ENCODE measurements at regions not wholly inside any gene's neighbourhood (a gene's known extent, or its start where the extent isn't known, plus 50 kb on each side); places are given as distances from the start of the nearest gene placed in this dataset.
A peak's percentile ranks its signal among the peaks of the same experiment; 100 is the strongest.

DNA sequence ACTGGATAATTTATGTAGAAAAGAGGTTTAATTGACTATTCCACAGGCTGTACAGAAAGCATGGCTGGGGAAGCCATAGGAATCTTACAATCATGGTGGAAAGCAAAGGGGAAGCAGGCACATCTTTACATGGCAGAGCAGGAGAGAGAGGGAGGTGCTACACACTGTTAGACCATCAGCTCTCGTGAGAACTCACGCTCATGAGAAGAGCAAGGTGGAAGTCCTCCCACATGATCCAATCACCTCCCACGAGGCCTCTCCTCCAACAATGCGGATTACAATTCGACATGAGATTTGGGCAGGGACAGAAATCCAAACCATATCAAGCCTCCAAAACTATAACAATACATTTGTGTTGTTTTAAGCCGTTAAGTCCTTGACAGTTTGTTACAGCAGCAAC is 257.1 kb upstream of the KCNG1 start:
- no peak overlapping the region for H2BK15ac ChIP-seq (replicated peaks; ENCODE audit: low read depth)
- H3K79me1 ChIP-seq (ENCODE audit: low read length): no peaks in the 10 kb centered on the region
- peaks cover 9% of the 10 kb centered on the region for H3K4me1 ChIP-seq (ENCODE audit: control insufficient read depth, low read depth, low read length)
- WGBS (ENCODE audit: extremely low coverage, insufficient coverage, low lambda C conversion rate): no CpG with 5 or more reads among the region's 6 CpGs
- H4K5ac ChIP-seq (ENCODE audit: low read length): no peak overlapping the region
- no peak overlapping the region for H3K18ac ChIP-seq (ENCODE audit: low read length)
- no peak overlapping the region for H3K4me2 ChIP-seq (ENCODE audit: low read length)
- H2BK5ac ChIP-seq (ENCODE audit: low read length): no peak overlapping the region
- H3K4me3 ChIP-seq (ENCODE audit: low read length): no peak overlapping the region
- no peak overlapping the region for H3K56ac ChIP-seq (ENCODE audit: low read length)
- no peak overlapping the region for H2BK120ac ChIP-seq (ENCODE audit: low read depth, low read length)
- no peak overlapping the region for H3K9ac ChIP-seq (ENCODE audit: low read length)
- H3K27ac ChIP-seq (ENCODE audit: low read depth, low read length): no peak overlapping the region
- no peak for DNase-seq
- no peaks in the 10 kb centered on the region for H3K79me2 ChIP-seq (ENCODE audit: control insufficient read depth, insufficient read depth, low read length)
- no peak overlapping the region for H3K4ac ChIP-seq (ENCODE audit: low read depth, low read length)
- no peak overlapping the region for H2AK5ac ChIP-seq (ENCODE audit: low read length)
- no peaks in the 10 kb centered on the region for H3K36me3 ChIP-seq (ENCODE audit: control insufficient read depth, insufficient read depth, low read length)
- H4K8ac ChIP-seq (ENCODE audit: low read depth, low read length): no peak overlapping the region
- no peak overlapping the region for H3K23ac ChIP-seq (ENCODE audit: low read length)
- no peaks in the 10 kb centered on the region for H3K27me3 ChIP-seq (ENCODE audit: insufficient read depth, low read length, poor library complexity)

DNA sequence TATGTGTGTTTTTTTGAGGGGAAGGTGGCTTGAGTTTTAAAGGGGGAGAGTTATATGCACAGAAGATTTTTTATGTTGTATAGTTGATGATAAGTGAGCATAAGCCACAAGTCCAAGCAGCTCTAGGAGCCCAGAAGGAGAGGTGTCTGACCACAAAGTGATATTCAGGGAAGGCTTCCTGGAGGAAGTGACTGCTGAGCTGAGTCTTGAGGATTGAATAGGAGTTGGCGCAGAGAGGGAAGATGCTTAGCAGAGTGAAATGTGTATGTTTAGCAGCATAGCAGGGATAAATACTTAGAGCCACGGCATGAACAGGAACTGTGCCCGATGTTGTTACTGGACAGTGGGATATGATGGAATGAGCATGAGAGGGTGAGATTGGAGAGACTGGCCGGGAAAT is 255.1 kb upstream of the KCNG1 start:
- Histone ChIP-seq H2BK15ac (replicated peaks; ENCODE audit: low read depth) (no peak overlapping the region), H3K4me2 (ENCODE audit: low read length) (no peak overlapping the region), H2BK120ac (ENCODE audit: low read depth, low read length) (no peak overlapping the region), H3K36me3 (ENCODE audit: control insufficient read depth, insufficient read depth, low read length) (no peaks in the 10 kb centered on the region), H2BK5ac (ENCODE audit: low read length) (no peak overlapping the region), H3K27ac (ENCODE audit: low read depth, low read length) (no peak overlapping the region), H3K79me1 (ENCODE audit: low read length) (no peaks in the 10 kb centered on the region), H3K27me3 (ENCODE audit: insufficient read depth, low read length, poor library complexity) (no peaks in the 10 kb centered on the region), H2AK5ac (ENCODE audit: low read length) (no peak overlapping the region), H3K4me3 (ENCODE audit: low read length) (no peak overlapping the region), H3K9ac (ENCODE audit: low read length) (no peak overlapping the region), H4K8ac (ENCODE audit: low read depth, low read length) (no peak overlapping the region), H4K5ac (ENCODE audit: low read length) (no peak overlapping the region), H3K56ac (ENCODE audit: low read length) (no peak overlapping the region), H3K18ac (ENCODE audit: low read length) (no peak overlapping the region), H3K4me1 (ENCODE audit: control insufficient read depth, low read depth, low read length) (no peaks in the 10 kb centered on the region), H3K23ac (ENCODE audit: low read length) (no peak overlapping the region), H3K4ac (ENCODE audit: low read depth, low read length) (no peak overlapping the region), H3K79me2 (ENCODE audit: control insufficient read depth, insufficient read depth, low read length) (no peaks in the 10 kb centered on the region)
- no CpG with 5 or more reads among the region's 4 CpGs for WGBS (ENCODE audit: extremely low coverage, insufficient coverage, low lambda C conversion rate)
- no peak for DNase-seq

- Histone ChIP-seq H3K23ac (ENCODE audit: low read length) (no peak overlapping the region), H3K27me3 (ENCODE audit: insufficient read depth, low read length, poor library complexity) (no peaks in the 10 kb centered on the region), H3K18ac (ENCODE audit: low read length) (no peak overlapping the region), H3K56ac (ENCODE audit: low read length) (no peak overlapping the region), H4K5ac (ENCODE audit: low read length) (no peak overlapping the region), H3K4me3 (ENCODE audit: low read length) (no peak overlapping the region), H2BK5ac (ENCODE audit: low read length) (peak overlapping the region; percentile 44), H2BK120ac (ENCODE audit: low read depth, low read length) (no peak overlapping the region), H3K4ac (ENCODE audit: low read depth, low read length) (peak overlapping the region; percentile 36), H3K9ac (ENCODE audit: low read length) (no peak overlapping the region), H2AK5ac (ENCODE audit: low read length) (no peak overlapping the region), H3K4me1 (ENCODE audit: control insufficient read depth, low read depth, low read length) (no peaks in the 10 kb centered on the region), H3K27ac (ENCODE audit: low read depth, low read length) (no peak overlapping the region), H3K79me2 (ENCODE audit: control insufficient read depth, insufficient read depth, low read length) (no peaks in the 10 kb centered on the region), H2BK15ac (replicated peaks; ENCODE audit: low read depth) (no peak overlapping the region), H3K4me2 (ENCODE audit: low read length) (no peak overlapping the region), H3K79me1 (ENCODE audit: low read length) (no peaks in the 10 kb centered on the region), H4K8ac (ENCODE audit: low read depth, low read length) (no peak overlapping the region), H3K36me3 (ENCODE audit: control insufficient read depth, insufficient read depth, low read length) (no peaks in the 10 kb centered on the region)
- DNase-seq: no peak
- WGBS (ENCODE audit: extremely low coverage, insufficient coverage, low lambda C conversion rate): no CpG with 5 or more reads among the region's 9 CpGs
Measured at GRCh38 chr20:51276296-51276695, 253.4 kb upstream of the KCNG1 start.

DNA sequence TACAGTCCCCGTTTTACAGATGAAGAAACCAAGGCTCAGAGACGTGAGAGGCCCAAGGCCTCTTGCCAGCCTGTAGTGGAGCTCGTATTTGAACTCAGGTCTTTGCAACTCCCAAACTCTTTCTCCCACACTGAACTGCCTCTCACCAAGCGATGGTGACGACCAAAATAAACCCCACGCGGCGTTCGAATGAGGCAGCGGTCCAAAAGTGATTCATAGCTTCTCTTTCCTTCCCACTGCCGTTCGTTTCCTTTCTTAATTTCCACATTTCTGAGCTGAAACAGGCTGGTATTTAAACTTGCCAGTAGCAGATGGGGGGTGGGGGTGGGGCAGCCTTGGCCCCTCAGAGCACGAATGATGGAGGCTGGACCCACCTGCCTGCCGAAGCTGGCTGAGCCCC is 252.9 kb upstream of the KCNG1 start:
- no peak overlapping the region for H3K27ac ChIP-seq (ENCODE audit: low read depth, low read length)
- no peak overlapping the region for H3K9ac ChIP-seq (ENCODE audit: low read length)
- no peak overlapping the region for H3K18ac ChIP-seq (ENCODE audit: low read length)
- H4K5ac ChIP-seq (ENCODE audit: low read length): no peak overlapping the region
- H3K79me2 ChIP-seq (ENCODE audit: control insufficient read depth, insufficient read depth, low read length): no peaks in the 10 kb centered on the region
- H4K8ac ChIP-seq (ENCODE audit: low read depth, low read length): no peak overlapping the region
- no CpG with 5 or more reads among the region's 14 CpGs for WGBS (ENCODE audit: extremely low coverage, insufficient coverage, low lambda C conversion rate)
- no peak overlapping the region for H2BK15ac ChIP-seq (replicated peaks; ENCODE audit: low read depth)
- no peak overlapping the region for H2BK120ac ChIP-seq (ENCODE audit: low read depth, low read length)
- H3K79me1 ChIP-seq (ENCODE audit: low read length): no peaks in the 10 kb centered on the region
- H2BK5ac ChIP-seq (ENCODE audit: low read length): peak overlapping the region; percentile 44
- H2AK5ac ChIP-seq (ENCODE audit: low read length): peak overlapping the region; percentile 4
- no peaks in the 10 kb centered on the region for H3K27me3 ChIP-seq (ENCODE audit: insufficient read depth, low read length, poor library complexity)
- H3K4me3 ChIP-seq (ENCODE audit: low read length): no peak overlapping the region
- H3K4me1 ChIP-seq (ENCODE audit: control insufficient read depth, low read depth, low read length): no peaks in the 10 kb centered on the region
- H3K56ac ChIP-seq (ENCODE audit: low read length): no peak overlapping the region
- H3K23ac ChIP-seq (ENCODE audit: low read length): no peak overlapping the region
- H3K4ac ChIP-seq (ENCODE audit: low read depth, low read length): no peak overlapping the region
- H3K36me3 ChIP-seq (ENCODE audit: control insufficient read depth, insufficient read depth, low read length): no peaks in the 10 kb centered on the region
- no peak overlapping the region for H3K4me2 ChIP-seq (ENCODE audit: low read length)
- no peak for DNase-seq

DNA sequence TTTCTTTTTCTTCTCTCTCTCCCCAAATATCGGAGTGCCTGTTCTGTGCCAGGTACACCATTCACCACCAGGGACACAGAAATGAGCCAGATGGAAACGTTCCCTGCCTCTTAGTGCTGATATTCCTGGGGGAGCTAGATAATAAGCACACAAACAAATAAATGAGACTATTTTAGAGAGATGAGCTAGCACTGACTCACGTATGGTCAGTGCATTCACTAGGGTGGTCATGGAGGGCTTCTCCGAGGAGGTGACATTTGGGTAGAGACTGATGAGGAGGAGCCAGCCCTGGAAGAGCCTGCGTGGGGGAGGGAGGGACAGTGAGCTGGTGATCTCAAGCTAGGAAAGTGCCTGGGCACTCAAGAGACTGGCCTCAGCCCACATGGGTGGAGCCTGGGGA is 252.3 kb upstream of the KCNG1 start:
- H3K18ac ChIP-seq (ENCODE audit: low read length): no peak overlapping the region
- WGBS (ENCODE audit: extremely low coverage, insufficient coverage, low lambda C conversion rate): no CpG with 5 or more reads among the region's 5 CpGs
- no peak overlapping the region for H2BK120ac ChIP-seq (ENCODE audit: low read depth, low read length)

DNA sequence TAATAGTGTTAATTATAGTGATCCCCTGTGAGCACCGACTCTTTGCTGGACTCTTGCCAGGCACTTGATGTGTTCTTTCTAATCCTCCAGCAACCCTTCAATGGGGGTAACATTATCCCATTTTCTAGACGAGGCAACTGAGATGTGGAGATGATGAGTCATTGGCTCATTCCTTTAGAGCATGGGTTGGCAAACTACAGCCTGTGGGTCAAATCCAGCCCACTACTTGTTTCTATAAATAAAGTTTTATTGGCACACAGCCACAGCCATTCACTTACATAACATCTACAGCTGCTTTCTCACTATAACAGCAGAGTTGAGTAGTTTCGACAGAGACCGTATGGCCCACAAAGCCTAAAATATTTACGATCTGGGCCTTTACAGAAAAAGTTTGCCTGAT is 249.5 kb upstream of the KCNG1 start:
- no peak overlapping the region for H2BK5ac ChIP-seq (ENCODE audit: low read length)
- no peak overlapping the region for H2AK5ac ChIP-seq (ENCODE audit: low read length)
- H2BK120ac ChIP-seq (ENCODE audit: low read depth, low read length): no peak overlapping the region
- H3K27ac ChIP-seq (ENCODE audit: low read depth, low read length): no peak overlapping the region
- no peak overlapping the region for H3K18ac ChIP-seq (ENCODE audit: low read length)
- no peak overlapping the region for H3K9ac ChIP-seq (ENCODE audit: low read length)
- H4K8ac ChIP-seq (ENCODE audit: low read depth, low read length): no peak overlapping the region
- no peaks in the 10 kb centered on the region for H3K4me1 ChIP-seq (ENCODE audit: control insufficient read depth, low read depth, low read length)
- no peaks in the 10 kb centered on the region for H3K36me3 ChIP-seq (ENCODE audit: control insufficient read depth, insufficient read depth, low read length)
- no peak for DNase-seq
- H3K56ac ChIP-seq (ENCODE audit: low read length): no peak overlapping the region
- no peak overlapping the region for H3K23ac ChIP-seq (ENCODE audit: low read length)
- no peaks in the 10 kb centered on the region for H3K27me3 ChIP-seq (ENCODE audit: insufficient read depth, low read length, poor library complexity)
- H4K5ac ChIP-seq (ENCODE audit: low read length): no peak overlapping the region
- no peak overlapping the region for H3K4me2 ChIP-seq (ENCODE audit: low read length)
- H3K79me2 ChIP-seq (ENCODE audit: control insufficient read depth, insufficient read depth, low read length): no peaks in the 10 kb centered on the region
- no peaks in the 10 kb centered on the region for H3K79me1 ChIP-seq (ENCODE audit: low read length)
- no CpG with 5 or more reads among the region's 5 CpGs for WGBS (ENCODE audit: extremely low coverage, insufficient coverage, low lambda C conversion rate)
- no peak overlapping the region for H2BK15ac ChIP-seq (replicated peaks; ENCODE audit: low read depth)
- H3K4ac ChIP-seq (ENCODE audit: low read depth, low read length): no peak overlapping the region
- no peak overlapping the region for H3K4me3 ChIP-seq (ENCODE audit: low read length)

More for the DNA sequence above, 252.3 kb upstream of the KCNG1 start:
- no peak for DNase-seq
- H3K36me3 ChIP-seq (ENCODE audit: control insufficient read depth, insufficient read depth, low read length): no peaks in the 10 kb centered on the region
- H4K5ac ChIP-seq (ENCODE audit: low read length): no peak overlapping the region
- H2BK15ac ChIP-seq (replicated peaks; ENCODE audit: low read depth): no peak overlapping the region
- no peak overlapping the region for H4K8ac ChIP-seq (ENCODE audit: low read depth, low read length)
- no peak overlapping the region for H3K4ac ChIP-seq (ENCODE audit: low read depth, low read length)
- peak overlapping the region; percentile 22 for H2BK5ac ChIP-seq (ENCODE audit: low read length)
- H3K4me3 ChIP-seq (ENCODE audit: low read length): no peak overlapping the region
- no peak overlapping the region for H3K9ac ChIP-seq (ENCODE audit: low read length)
- H2AK5ac ChIP-seq (ENCODE audit: low read length): peak overlapping the region; percentile 14
- no peaks in the 10 kb centered on the region for H3K4me1 ChIP-seq (ENCODE audit: control insufficient read depth, low read depth, low read length)
- no peaks in the 10 kb centered on the region for H3K27me3 ChIP-seq (ENCODE audit: insufficient read depth, low read length, poor library complexity)
- no peak overlapping the region for H3K23ac ChIP-seq (ENCODE audit: low read length)
- peak overlapping the region; percentile 53 for H3K56ac ChIP-seq (ENCODE audit: low read length)
- H3K27ac ChIP-seq (ENCODE audit: low read depth, low read length): no peak overlapping the region
- no peaks in the 10 kb centered on the region for H3K79me2 ChIP-seq (ENCODE audit: control insufficient read depth, insufficient read depth, low read length)
- H3K4me2 ChIP-seq (ENCODE audit: low read length): no peak overlapping the region
- no peaks in the 10 kb centered on the region for H3K79me1 ChIP-seq (ENCODE audit: low read length)
